ENCODE measurements at regions not wholly inside any gene's neighbourhood (a gene's known extent, or its start where the extent isn't known, plus 50 kb on each side); places are given as distances from the start of the nearest gene placed in this dataset.
"Not testable (repeated sequence)": the region's sequence is repeated elsewhere in the genome, so short reads cannot be mapped to it uniquely, and the experiment has no call there.

DNA sequence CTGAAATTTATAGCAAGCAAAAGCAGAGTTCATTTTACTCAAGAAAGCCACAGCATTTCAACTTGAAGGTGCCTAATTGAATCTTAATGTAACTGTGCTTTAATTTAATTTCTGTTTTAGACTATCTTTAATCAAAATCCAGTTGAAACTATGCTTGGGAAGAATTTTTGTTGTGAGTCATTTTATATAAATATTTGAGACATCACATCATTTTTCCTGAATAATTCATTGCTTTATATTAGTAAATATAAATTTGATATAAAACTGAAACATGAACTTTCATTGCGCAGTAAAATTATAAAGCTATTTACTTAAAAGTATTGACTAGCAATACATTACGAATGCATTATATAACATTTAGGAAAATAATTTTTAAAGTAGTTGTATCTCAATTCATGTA is 1937.1 kb upstream of the CDH9 start:
- DNase-seq, result no peak

DNA sequence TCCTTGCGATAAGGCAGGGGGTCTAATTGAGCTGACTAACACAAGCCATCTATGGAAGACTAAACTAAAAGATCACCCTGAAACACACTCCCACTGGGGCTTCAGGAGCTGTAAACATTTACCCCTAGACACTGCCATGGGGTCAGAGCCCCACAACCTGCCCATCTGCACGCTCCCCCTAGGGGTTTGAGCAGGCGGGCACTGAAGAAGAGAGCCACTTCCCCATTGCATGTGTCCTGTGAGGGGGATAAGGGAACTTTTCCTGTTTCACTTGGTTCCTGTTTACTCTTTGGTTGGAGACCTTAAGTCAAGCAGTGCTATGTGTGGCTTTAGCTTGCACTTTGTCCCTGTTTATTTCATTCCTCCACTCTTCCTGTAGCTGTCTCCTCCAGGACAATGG is 1929.5 kb upstream of the CDH9 start:
- DNase-seq, result no peak

DNA sequence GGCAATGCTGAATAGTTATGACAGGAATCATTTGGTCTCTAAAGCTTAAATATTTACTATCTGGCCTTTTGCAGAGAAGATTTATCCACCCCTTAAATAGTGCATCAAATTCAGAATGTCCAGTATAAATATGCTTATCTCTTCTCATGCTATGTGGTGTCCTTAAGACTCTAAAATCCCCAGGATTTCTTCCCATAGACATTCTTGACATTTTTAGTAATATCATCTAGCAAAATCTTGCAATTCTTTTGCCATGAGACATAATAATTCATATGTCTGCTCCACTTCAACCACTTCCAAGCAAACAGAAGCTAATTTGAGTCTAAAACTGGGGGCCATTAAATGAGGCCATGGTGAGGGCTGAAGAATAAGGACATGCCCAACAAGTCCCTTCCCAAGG is 1923.4 kb upstream of the CDH9 start:
- no peak for DNase-seq

DNA sequence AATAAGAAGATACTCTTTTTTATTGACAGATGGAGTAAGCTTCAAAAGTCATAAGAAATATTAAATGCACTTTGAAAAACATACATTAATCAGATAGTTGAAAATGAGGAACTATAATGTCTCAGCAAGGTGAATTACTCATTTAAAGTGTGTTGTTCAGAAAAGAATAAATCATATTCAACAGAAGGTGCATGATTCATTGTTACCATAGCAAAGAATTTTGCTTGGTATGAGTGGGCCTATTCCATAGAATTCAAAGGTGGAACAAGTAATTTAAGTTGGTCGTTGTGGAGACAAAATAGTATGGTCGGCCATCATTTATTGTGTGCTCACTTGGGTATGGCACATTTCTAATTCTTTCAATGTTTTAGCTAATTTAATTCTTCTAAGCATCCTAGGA is 1920.2 kb upstream of the CDH9 start:
- no peak for DNase-seq

DNA sequence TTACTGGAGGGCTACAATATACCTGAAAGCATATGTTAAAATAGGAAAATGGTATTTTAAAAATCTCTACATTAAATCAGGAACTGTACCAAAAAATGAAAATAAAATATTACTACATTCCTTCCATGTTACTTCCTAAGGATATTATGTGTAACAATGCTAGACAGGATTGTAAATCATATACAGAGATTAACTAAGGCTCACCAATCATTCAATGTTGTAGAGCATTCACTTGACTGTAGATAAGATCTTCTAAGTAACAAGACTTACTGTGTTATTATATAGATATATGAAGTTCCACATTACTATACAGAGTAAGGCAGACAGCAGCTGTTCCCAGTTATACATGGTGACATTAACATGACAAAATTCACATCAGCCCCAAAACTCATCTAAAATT is 1919.1 kb upstream of the CDH9 start:
- no peak for DNase-seq

DNA sequence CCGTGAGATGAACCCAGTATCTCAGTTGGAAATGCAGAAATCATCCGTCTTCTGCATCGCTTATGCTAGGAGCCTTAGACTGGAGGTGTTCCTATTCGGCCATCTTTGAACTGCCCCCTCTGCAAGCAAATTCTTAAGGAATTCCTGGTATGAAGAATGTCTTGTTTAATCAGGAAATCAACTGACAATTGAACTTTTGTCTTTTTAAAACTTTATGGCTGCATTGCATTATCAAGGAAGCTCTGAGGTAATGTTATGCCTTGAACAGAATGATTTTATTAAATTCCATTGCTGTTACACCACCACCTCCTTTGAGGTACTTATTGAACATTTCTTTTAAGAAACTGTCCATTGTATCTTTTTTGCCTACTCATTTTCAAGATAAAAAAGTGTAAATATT is 1915.7 kb upstream of the CDH9 start:
- DNase-seq, result no peak

DNA sequence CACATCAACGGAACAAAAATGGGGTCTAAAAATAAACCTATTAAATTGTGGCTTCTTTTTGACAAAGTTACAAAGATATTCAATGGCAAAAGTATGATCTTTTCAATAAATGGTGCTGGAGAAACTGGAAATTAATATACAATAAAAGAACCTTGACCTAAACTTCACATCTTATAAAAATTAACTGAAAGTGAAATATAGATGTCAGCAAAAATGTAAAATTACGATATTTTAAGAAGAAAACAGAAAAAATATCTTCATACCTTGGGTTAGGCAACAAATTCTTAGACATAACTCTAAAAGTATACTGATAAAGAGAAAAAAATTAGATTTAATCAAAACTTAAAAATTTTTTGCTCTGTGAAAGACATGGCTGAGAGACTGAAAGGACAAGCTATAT is 1909.5 kb upstream of the CDH9 start:
- DNase-seq, result no peak

DNA sequence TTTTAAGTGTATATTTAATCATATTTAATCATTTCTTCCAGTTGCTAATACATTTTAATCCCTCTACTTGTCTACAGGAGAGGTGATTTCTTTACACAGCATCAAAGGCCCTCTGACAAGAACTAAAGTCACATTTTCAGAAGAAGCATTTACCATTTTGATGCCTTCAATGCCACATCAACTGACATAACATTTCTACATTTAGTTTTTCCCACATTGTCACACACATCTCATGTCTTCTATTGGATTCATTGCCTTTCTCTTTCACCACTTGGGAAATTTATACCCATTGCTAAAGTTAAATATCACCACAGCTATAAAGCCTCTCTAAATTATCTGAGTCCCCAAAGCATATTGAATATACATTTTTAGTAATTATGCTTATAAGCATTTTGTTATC is 1907.5 kb upstream of the CDH9 start:
- no peak for DNase-seq

DNA sequence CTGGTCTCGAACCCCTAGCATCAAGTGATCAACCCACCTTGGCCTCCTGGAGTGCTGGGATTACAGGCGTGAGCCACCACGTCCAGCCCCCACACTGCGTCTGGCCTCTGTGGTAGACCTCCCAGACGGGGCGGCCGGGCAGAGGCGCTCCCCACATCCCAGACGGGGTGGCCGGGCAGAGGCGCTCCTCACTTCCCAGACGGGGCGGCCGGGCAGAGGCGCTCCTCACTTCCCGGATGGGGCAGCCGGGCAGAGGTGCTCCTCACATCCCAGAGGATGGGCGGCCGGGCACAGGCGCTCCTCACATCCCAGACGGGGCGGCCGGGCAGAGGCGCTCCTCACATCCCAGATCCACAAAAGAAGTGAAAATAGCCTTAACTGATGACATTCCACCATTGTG is 1891.0 kb upstream of the CDH9 start:
- not testable (repeated sequence) for DNase-seq

DNA sequence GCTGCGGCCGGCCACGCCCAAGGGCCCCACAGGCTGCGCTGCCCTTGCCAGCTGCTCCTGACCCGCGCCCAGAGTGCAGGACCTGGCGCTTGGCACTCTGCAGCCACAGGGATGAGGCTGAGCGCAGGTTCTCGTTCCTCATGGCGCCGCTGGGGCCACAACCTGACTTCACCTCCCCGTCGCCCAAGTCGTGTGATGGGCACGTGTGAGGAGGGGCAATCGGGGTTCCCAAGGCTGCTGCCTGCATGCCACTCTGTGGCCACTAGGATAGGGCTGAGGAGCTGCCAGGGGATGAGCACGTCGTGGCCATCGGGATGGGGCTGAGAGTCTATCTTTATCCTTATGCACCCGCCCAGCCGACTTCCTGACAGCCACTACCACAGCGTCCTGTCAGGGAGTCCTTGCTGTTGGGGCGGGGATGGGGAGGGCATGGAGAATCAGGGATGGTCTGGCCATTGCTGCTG is 1890.0 kb upstream of the CDH9 start:
- DNase-seq, result not testable (repeated sequence)

DNA sequence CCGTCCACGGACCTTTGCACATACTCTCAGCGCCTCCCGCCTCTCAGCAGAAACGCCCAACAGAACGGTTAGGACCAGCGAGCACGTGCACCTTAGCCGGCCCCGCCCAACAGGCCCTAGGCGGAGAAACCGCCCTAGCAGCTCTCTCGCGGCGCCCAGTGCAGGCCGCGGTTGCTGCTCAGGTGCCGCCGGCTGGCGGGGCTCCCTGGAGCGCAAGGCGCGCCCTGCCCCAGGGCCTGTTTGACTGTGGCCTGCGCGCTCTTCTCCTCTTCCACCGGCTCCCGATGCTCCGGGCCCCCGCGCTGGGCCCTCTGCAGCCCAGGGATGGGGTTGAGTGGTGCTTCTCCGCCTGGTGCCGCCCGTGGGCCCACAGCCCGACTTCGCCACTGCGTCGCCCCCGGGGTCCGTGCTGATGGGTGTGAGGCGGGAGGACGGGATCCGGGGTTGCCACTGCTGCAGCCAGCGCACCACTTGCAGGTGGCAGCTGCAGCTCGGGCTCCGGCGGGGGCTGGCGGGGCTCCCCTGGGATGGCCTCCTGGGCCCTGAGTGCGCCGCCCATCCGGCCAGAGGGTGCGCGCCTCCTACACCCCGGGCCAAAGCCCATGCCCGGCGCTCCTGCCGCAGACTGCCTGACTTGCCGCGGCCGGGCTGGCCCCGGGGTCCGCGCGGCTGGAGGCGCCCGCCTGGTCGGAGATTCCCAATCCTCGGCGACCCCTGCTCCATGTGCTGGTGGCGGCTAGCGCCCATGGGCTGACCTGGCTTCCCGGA is 1889.4 kb upstream of the CDH9 start:
- DNase-seq, result no peak

DNA sequence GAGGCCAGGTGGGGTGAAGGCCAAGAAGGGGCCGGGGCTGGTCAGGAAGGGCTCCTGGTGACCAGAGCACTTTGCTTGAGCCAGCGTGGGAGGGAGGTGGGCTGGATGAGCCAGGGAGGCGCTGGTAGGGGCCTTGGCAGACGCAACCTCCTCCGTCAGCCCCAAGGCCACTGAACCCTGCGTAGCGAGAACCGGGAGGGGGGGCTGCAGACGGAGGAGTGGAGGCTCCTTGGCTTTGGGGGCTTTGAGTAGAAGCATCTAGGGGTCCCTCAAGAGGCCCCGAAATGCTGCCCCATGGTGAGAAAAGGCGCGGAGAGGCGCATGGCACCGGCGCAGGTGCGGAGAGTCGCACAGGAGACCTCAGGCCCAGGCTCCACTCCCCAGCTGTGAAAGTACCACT is 1888.0 kb upstream of the CDH9 start:
- DNase-seq, result no peak

DNA sequence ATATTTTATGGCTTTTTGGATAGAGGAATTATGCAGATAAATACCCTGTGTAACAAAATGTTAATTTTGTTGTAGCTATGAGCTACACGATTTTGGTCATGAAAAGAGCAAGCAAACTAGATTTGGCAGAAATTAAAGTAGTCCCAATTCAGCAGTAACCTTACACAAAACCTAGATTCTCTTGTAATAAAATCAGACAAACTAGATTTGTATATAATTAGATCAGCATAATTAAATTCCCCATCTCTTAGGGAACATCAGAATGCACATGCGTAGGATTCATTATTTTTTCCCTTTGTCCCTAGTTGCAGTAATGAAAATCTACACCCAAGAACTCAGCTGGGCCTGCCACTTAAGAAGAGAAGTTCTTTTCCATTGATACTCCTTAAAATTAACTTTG is 1879.2 kb upstream of the CDH9 start:
- DNase-seq, result no peak

DNA sequence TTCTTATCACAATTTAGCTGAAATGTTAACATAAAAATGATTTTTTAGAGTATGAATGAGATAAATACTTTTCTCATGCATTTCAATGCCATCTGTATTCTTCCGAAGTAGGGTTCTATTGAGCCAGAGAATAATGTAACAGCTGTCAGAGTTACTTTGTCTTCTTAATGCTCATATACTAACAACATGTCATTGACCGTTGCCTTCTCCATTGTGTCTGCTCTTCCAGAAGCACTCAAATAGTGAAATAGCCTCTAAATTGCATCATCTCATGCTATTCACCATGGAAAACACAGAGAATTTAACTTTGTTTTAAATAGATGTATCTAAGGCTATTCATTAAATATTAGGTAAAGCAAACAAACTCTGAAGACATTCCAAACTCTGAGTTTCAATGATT is 1875.9 kb upstream of the CDH9 start:
- DNase-seq, result no peak

DNA sequence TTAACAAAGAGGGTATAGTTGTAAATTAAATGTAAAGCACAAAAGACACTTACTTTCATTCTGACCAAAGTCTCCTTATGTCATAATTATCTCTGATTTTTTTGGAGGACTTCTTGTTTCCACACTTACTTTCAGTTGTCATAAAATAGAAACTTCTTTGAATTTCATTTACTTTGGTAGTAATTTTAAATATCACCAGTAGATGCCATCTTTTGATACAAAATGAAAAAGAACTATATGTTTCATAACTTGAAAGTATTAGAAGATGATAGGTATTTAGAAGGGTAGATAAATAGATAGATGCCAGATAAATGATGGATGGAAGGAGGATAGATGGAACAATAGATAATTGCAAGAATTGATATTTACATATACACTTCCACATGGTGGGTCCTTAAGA is 1865.3 kb upstream of the CDH9 start:
- no peak for DNase-seq

DNA sequence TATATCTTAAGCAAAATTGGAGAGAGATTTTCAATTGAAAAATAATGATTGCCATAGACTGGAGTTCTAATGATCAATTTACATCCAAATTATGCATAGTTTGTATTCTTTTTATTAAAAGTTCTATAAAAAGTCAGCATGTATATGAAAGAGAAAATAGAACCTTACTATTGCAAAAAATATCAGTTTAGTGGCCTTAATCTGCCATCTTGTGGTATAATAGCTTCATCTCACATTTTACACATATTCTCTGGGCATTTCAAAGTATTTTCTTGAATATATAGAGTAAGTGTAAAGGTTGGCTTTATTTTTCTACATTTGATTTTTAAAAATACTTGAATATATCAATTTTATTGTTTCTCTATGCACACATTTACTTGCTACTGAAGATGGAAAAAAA is 1858.6 kb upstream of the CDH9 start:
- DNase-seq, result no peak

DNA sequence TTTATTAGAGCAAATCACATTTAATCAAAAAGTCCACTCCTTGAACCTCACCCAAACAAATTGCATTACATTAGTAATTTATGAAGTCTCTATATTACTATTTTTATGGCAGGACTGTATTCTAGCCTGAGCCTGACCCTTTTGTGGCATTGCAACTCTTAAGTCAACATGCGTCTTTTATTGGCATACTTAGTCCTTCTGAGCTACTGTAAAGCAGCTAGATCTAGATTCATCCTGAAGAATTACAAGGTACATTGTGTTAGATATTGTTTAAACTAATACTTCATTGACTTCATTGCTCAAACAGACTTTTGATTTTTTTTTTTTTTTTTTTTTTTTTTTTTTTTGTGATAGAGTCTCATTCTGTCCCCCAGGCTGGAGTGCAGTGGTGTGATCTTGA is 1842.5 kb upstream of the CDH9 start:
- no peak for DNase-seq

DNA sequence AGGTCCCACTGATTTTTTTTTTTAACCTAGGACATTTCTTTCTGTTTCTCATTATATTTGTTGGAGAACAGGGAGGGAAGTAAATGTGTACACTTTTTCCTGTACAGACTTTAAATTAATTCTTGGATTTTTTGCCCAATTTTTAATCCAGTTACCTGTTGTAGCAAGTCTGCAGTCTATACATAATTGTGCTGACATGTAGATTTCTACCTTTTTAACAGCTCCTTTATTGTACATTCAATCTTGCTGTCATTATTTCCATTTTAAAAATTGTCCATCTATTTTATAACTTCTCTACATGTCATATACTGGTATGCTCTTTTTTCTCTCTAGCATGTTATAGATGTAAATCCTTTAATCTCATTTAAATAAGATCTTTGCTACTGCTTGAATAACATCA is 1838.7 kb upstream of the CDH9 start:
- DNase-seq, result no peak

DNA sequence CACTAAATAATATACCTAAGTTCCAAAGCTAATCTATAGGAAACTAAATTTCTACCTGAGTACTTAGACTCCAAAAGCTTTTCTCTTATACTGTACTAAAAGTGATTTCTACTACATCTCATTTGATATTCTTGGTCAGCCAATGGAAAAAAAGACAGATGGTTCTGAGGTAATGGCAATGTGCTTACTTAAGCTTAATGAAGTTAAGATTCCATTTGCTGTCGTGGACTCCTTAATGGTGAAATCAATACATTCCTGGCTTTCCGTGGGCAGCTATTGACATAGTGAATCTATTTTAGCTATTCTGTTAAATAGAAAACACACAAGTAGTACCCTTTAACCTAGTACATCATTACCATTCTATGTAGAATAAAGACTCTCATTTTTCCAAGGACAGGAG is 1825.6 kb upstream of the CDH9 start:
- no peak for DNase-seq

DNA sequence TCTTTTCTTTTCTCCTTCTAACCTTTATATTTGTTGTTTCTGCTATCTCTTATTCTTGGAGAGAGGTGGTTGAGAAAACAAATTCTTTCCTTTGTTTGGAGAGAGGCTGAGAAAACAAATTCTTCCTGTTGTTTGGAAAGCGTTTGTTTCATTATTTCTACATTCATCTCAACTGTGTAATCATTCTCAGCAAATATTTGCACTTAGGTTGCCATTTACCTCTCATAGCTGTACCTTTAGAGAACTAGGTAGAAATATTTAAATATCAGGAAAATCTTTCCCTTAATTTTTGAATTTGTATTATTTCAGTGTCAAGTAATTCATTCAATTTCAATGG is 1824.4 kb upstream of the CDH9 start:
- DNase-seq, result no peak

DNA sequence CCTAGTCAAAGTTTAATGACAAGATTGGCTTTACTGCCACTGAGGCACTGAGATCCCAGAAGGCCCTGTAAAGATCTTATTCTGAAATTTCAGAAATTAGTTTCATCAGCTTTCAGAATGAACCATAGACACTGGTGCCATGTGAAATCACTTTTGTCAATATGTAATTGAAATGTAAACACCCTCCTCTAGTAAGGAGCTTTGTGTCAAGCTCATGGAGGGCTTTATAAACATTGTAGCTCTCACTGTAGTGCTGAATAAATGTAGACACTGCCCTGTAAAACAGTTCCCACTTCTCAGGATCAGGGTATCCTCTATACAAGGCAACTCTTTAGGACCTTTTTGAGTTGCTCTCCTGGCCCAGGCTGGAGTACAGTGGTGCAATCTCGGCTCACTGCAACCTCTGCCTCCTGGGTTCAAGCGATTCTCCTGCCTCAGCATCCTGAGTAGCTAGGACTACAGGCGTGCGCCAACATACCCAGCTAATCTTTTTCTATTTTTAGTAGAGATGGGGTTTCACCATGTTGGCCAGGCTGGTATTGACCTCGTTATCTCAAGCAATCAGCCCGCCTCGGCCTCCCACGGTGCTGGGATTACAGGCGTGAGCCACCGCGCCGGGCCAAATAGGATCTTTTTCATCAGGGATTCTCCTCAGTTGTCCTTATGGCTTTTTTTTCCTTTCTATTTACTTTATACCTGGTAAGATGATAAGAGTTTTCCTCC is 1823.9 kb upstream of the CDH9 start:
- no peak for DNase-seq

DNA sequence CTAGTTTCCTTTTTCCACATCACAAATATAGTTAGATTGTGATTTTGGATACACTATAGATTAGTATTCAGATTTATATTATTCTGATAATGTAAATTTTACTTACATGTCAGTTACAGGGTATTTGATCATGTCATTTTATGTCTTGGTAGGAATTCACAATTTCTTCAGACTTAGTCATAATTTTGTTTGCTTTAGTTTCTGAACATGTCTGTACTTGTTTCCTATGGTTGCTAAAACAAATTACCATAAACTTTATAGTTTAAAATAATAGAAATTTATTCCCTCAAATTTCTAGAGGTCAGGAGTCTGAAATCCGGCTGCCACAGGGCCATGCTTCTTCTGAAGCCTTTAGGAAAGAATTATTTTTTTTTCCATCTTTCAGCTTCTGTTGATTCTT is 1817.2 kb upstream of the CDH9 start:
- no peak for DNase-seq

DNA sequence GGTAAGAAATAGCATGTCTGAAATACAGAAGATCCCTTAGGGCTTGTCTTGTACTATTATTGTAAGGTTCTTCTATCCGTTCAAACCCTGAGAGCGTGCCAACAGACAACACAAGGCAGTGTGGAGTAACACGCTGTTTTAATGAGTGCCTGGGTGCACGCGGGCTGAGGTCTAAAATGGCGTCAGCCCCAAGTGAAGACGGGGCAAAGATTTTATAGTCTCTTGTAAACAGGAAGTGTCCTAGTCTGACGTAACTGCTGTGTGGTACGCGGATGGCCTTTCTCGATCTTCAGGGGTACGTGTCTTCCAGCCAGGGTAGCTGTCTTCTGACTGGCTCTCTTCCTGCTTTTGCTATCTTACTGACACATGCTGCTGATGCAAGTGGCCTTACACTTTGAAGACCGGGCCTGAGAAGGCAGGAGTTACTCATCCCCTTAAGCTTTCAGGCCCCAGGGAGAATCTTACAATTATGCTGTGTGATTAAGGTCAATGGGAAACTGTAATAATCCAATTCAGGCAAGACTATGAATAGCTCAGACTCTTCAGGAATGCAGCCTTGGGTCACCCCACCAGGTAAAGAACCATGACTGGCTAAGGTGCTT is 1812.0 kb upstream of the CDH9 start:
- DNase-seq, result no peak

DNA sequence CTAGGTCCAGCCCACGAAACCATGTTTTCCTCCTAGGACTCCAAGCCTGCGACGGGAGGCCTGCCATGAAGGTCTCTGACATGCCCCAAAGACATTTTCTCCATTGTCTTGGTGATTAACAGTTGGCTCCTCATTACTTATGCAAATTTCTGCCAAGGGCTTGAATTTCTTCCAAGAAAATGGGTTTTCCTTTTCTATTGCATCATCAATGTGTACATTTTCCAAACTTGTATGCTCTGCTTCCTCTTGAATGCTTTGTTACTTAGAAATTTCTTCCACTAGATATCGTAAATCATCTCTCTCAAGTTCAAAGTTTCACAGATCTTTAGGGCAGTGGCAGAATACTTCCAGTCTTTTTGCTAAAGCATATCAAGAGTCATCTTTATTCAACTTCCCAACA is 1792.7 kb upstream of the CDH9 start:
- no peak for DNase-seq

DNA sequence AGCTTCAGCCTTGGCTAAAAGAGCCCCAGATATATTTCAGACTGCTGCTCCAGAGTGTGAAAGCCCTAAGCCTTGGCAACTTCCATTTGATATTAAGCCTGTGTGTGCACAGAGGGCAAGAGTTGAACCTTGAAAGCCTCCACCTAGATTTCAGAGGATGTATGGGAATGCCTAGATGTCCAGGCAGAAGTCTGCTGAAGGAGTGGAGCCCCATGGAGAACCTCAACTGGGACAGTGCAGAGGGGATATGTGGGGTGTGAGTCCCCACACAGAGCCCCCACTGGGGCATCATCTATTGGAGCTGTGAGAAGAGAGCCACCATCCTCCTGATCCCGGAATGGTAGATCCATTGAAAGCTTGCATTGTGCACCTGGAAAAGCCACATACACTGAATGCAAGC is 1784.8 kb upstream of the CDH9 start:
- no peak for DNase-seq

All from NCI-H446 treated with DMSO at 0.1 percent for 48 hours (cell line).